ENCODE measurements at regions not wholly inside any gene's neighbourhood (a gene's known extent, or its start where the extent isn't known, plus 50 kb on each side); places are given as distances from the start of the nearest gene placed in this dataset.

DNA sequence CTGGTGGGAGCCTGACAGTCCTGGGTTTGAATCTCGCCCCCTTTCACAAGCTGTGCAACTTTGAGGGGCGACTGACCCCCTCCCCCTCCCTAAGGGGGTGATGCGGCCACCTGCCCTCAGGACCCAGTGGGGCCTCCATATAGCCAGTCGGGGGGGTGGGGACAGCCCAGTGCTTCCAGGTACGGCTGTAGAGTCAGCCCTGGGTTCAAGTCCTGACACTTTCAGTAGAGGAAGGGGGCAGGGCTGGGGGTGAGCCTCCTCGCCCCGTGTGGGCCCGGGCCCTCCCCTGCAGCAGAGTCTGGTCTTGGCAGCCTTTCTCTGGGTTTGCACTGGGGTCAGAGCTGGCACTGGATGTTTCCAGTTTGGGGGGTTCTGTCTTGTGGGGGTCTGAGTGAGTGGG is 216.3 kb downstream of the C9orf50 start:
- no peak for ATAC-seq (ENCODE audit: low read depth)
- intact Hi-C loops (cut with micrococcal nuclease) = no loop called here
- WGBS, 2 experiments (ENCODE audit: extremely low coverage in 2 of 2, insufficient read length in 1 of 2) = 62% methylated on average over 2 of the region's 8 CpGs; no CpG with 5 or more reads in 1 of the 2 experiments
- no peak overlapping the region for H3K23ac ChIP-seq (ENCODE audit: low read depth, low read length)
- TF ChIP-seq, protein P1, sequence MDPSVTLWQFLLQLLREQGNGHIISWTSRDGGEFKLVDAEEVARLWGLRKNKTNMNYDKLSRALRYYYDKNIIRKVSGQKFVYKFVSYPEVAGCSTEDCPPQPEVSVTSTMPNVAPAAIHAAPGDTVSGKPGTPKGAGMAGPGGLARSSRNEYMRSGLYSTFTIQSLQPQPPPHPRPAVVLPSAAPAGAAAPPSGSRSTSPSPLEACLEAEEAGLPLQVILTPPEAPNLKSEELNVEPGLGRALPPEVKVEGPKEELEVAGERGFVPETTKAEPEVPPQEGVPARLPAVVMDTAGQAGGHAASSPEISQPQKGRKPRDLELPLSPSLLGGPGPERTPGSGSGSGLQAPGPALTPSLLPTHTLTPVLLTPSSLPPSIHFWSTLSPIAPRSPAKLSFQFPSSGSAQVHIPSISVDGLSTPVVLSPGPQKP (IDR thresholded peaks at IDR 0.05; ENCODE audit: borderline replicate concordance, low read depth, low read length) = no peak
- no peak for TF ChIP-seq BHLHE40 (IDR thresholded peaks at IDR 0.05; ENCODE audit: low read depth, low read length)
- no peak for TF ChIP-seq FOS (IDR thresholded peaks at IDR 0.05; ENCODE audit: low read depth, low read length)
- no peak for TF ChIP-seq SMC3 (IDR thresholded peaks at IDR 0.05; ENCODE audit: low read depth, low read length)
- no peak for TF ChIP-seq CEBPB (IDR thresholded peaks at IDR 0.05; ENCODE audit: low read depth, low read length)
- no peak for TF ChIP-seq MAZ (IDR thresholded peaks at IDR 0.05; ENCODE audit: borderline replicate concordance, low read depth, low read length)
- TF ChIP-seq NFE2L2 (IDR thresholded peaks at IDR 0.05; ENCODE audit: low read depth, low read length) = no peak
- no peak for TF ChIP-seq USF2 (IDR thresholded peaks at IDR 0.05; ENCODE audit: low read depth, low read length)
- no peak for TF ChIP-seq RAD21 (IDR thresholded peaks at IDR 0.05; ENCODE audit: low read length)
- TF ChIP-seq RCOR1 (IDR thresholded peaks at IDR 0.05; ENCODE audit: insufficient replicate concordance, low read length) = no peak
- TF ChIP-seq CTCF (conservative IDR thresholded peaks at IDR 0.05; ENCODE audit: low read depth, low read length) = no peak
- no peak for TF ChIP-seq CHD1 (IDR thresholded peaks at IDR 0.05; ENCODE audit: low read depth, low read length)
- TF ChIP-seq RFX5 (IDR thresholded peaks at IDR 0.05; ENCODE audit: low read depth, low read length) = no peak
- TF ChIP-seq MXI1 (IDR thresholded peaks at IDR 0.05; ENCODE audit: borderline replicate concordance, low read depth, low read length) = no peak
- no peak for TF ChIP-seq MAFK (IDR thresholded peaks at IDR 0.05; ENCODE audit: low read depth, low read length)
- no peak for TF ChIP-seq POLR2A (IDR thresholded peaks at IDR 0.05; ENCODE audit: low read depth, low read length)
- no peak overlapping the region for H3K18ac ChIP-seq (ENCODE audit: low read depth, low read length)
- no peak overlapping the region for H3K9ac ChIP-seq (ENCODE audit: low read depth, low read length)
- H4K91ac ChIP-seq (ENCODE audit: insufficient read depth, low read depth, low read length) = no peak overlapping the region
- H3K14ac ChIP-seq (replicated peaks; ENCODE audit: low read depth, low read length) = 0 out of 2 replicates have a peak overlapping the region, but pooled peaks have one; percentile 51
- DNase-seq = no peak
- BruUV-seq (replicated peaks) = no TSS peak
- H3K27ac ChIP-seq (ENCODE audit: insufficient read depth, low read length) = no peak overlapping the region
- H3K4ac ChIP-seq (ENCODE audit: low read depth, low read length) = 0 out of 2 replicates have a peak overlapping the region, but pooled peaks have one; percentile 35
- no peaks in the 10 kb centered on the region for H4K20me1 ChIP-seq (ENCODE audit: insufficient read depth, low read length)
- no peaks in the 10 kb centered on the region for H3K36me3 ChIP-seq (ENCODE audit: control insufficient read depth, insufficient read depth, low read length)
- no peak overlapping the region for H3K56ac ChIP-seq (ENCODE audit: extremely low read depth, insufficient read depth, low read length)
- no peak overlapping the region for H2BK15ac ChIP-seq (ENCODE audit: low read depth, low read length)
- peaks cover 16% of the 10 kb centered on the region for H3K4me1 ChIP-seq (ENCODE audit: control insufficient read depth, insufficient read depth, low read length)
- H2AFZ ChIP-seq (replicated peaks; ENCODE audit: low read length, poor library complexity) = no peak overlapping the region
- no peak overlapping the region for H2AK9ac ChIP-seq (replicated peaks; ENCODE audit: low read depth, low read length, poor library complexity)
- no peaks in the 10 kb centered on the region for H3K27me3 ChIP-seq (ENCODE audit: control insufficient read depth, insufficient read depth, low read length)
- POLR2A ChIA-PET (ENCODE audit: unreplicated experiment) = no interaction called here
- H4K8ac ChIP-seq (ENCODE audit: low read depth in 2 of 2, low read length in 2 of 2) = peak overlapping the region in 1 of 2 experiments; percentile 59; a peak in 1 of 4 replicates
- H3K4me2 ChIP-seq (ENCODE audit: low read depth, low read length) = no peak overlapping the region
- CTCF ChIA-PET = no interaction called here
- dilution Hi-C loops (cut with HindIII; ENCODE audit: low sequenced_read_pairs, unreplicated experiment) = no loop called here
- no peaks in the 10 kb centered on the region for H3K9me1 ChIP-seq (ENCODE audit: insufficient read depth, low read length)
- H2BK120ac ChIP-seq (ENCODE audit: low read depth, low read length) = no peak overlapping the region
- no peaks in the 10 kb centered on the region for H3K9me3 ChIP-seq (ENCODE audit: control insufficient read depth, insufficient read depth, low read length)
- 0 out of 2 replicates have a peak overlapping the region, but pooled peaks have one; percentile 73 for H2AK5ac ChIP-seq (ENCODE audit: low read depth, low read length)
- in situ Hi-C loops (cut with MboI; ENCODE audit: low sequenced_read_pairs) = no loop called here
- no peak overlapping the region for H4K5ac ChIP-seq (ENCODE audit: low read depth, low read length)
- no peak overlapping the region for H3K4me3 ChIP-seq (ENCODE audit: insufficient read depth, low read depth, low read length)
- H2BK5ac ChIP-seq (ENCODE audit: low read depth, low read length, poor library complexity, severe bottlenecking) = no peak overlapping the region
- no peak overlapping the region for H2BK20ac ChIP-seq (ENCODE audit: low read depth, low read length)
- H3K79me1 ChIP-seq (ENCODE audit: low read depth in 1 of 2, low read length in 2 of 2) = no peaks in the 10 kb centered on the region
